ENCODE measurements at regions not wholly inside any gene's neighbourhood (a gene's known extent, or its start where the extent isn't known, plus 50 kb on each side); places are given as distances from the start of the nearest gene placed in this dataset.

- H3K27me3 ChIP-seq (ENCODE audit: control insufficient read depth in 2 of 2, insufficient read depth in 2 of 2, low read length in 2 of 2) = no peaks in the 10 kb centered on the region
- no peak for FAIRE-seq
- H2AFZ ChIP-seq (ENCODE audit: low read depth, low read length) = no peak overlapping the region
- dilution Hi-C loops (cut with MboI; ENCODE audit: extremely low pct_ligation_motif_present, low sequenced_read_pairs) = no loop called here
- H3K4me2 ChIP-seq (ENCODE audit: insufficient read depth, low read length) = no peak overlapping the region
- H3K9ac ChIP-seq (replicated peaks; ENCODE audit: extremely low read depth, insufficient read depth, low read length) = no peak overlapping the region
- no peak overlapping the region for H3K27ac ChIP-seq (ENCODE audit: insufficient read depth, low read depth, low read length)
- no peak overlapping the region for H3K4me3 ChIP-seq (replicated peaks in 1 of 3; ENCODE audit: insufficient read depth in 1 of 3, low read depth in 1 of 3, low read length in 3 of 3)
- CTCF ChIA-PET = interaction anchor here (1.3 kb wide), 1 partner anchor 51 kb away, joined by 3 read pairs; no protein-coding TSS in a partner anchor
- POLR2A ChIA-PET = no interaction called here
- H3K4me1 ChIP-seq (ENCODE audit: control insufficient read depth, extremely low read depth, insufficient read depth, low read length) = no peaks in the 10 kb centered on the region
- intact Hi-C loops (cut with micrococcal nuclease) = no loop called here
- no peaks in the 10 kb centered on the region for H3K9me3 ChIP-seq (replicated peaks; ENCODE audit: control insufficient read depth, insufficient read depth, low read length)
- no TSS peak for BruUV-seq (replicated peaks)
- no peak for DNase-seq (ENCODE audit: low read depth, low spot score)
- no peaks in the 10 kb centered on the region for H4K20me1 ChIP-seq (replicated peaks; ENCODE audit: control insufficient read depth, extremely low read depth, insufficient read depth, low read length)
- no peaks in the 10 kb centered on the region for H3K36me3 ChIP-seq (ENCODE audit: control insufficient read depth in 2 of 2, extremely low read depth in 1 of 2, insufficient read depth in 2 of 2, low read length in 2 of 2)
- TF ChIP-seq JUN (IDR thresholded peaks at IDR 0.05; ENCODE audit: borderline replicate concordance, insufficient read depth, insufficient read length, low read depth) (no peak), FOS (IDR thresholded peaks at IDR 0.05; ENCODE audit: borderline replicate concordance, insufficient read depth, low read length) (no peak), POLR2A (IDR thresholded peaks at IDR 0.05; ENCODE audit: low read depth, low read length) (no peak), EZH2 (IDR thresholded peaks at IDR 0.05; ENCODE audit: borderline replicate concordance, low read depth, low read length, severe bottlenecking) (no peak), MYC (IDR thresholded peaks at IDR 0.05; ENCODE audit: low read depth, low read length) (no peak)
- TF ChIP-seq, protein P1, sequence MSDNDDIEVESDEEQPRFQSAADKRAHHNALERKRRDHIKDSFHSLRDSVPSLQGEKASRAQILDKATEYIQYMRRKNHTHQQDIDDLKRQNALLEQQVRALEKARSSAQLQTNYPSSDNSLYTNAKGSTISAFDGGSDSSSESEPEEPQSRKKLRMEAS (IDR thresholded peaks at IDR 0.05; ENCODE audit: insufficient read depth, insufficient read length) = no peak
- H3K79me2 ChIP-seq (ENCODE audit: control insufficient read depth, insufficient read depth, low read length) = no peaks in the 10 kb centered on the region
- H3K9me1 ChIP-seq (replicated peaks; ENCODE audit: control insufficient read depth, extremely low read depth, insufficient read depth, low read length) = no peaks in the 10 kb centered on the region
Observed at GRCh38 chr13:62040806-62041205, 625.2 kb upstream of the PCDH20 start.

GRCh38 chr13:62040078-62040477 lies 624.4 kb upstream of the PCDH20 start:
- no peak overlapping the region for H3K9ac ChIP-seq (replicated peaks; ENCODE audit: extremely low read depth, insufficient read depth, low read length)
- no peak overlapping the region for H2AFZ ChIP-seq (ENCODE audit: low read depth, low read length)
- BruUV-seq (replicated peaks) = no TSS peak
- CTCF ChIA-PET = no interaction called here
- no peak overlapping the region for H3K4me2 ChIP-seq (ENCODE audit: insufficient read depth, low read length)
- no peaks in the 10 kb centered on the region for H3K36me3 ChIP-seq (ENCODE audit: control insufficient read depth in 2 of 2, extremely low read depth in 1 of 2, insufficient read depth in 2 of 2, low read length in 2 of 2)
- POLR2A ChIA-PET = no interaction called here
- H3K9me1 ChIP-seq (replicated peaks; ENCODE audit: control insufficient read depth, extremely low read depth, insufficient read depth, low read length) = no peaks in the 10 kb centered on the region
- no peaks in the 10 kb centered on the region for H3K79me2 ChIP-seq (ENCODE audit: control insufficient read depth, insufficient read depth, low read length)
- H3K27me3 ChIP-seq (ENCODE audit: control insufficient read depth in 2 of 2, insufficient read depth in 2 of 2, low read length in 2 of 2) = no peaks in the 10 kb centered on the region
- intact Hi-C loops (cut with micrococcal nuclease) (no loop called here), dilution Hi-C loops (cut with MboI; ENCODE audit: extremely low pct_ligation_motif_present, low sequenced_read_pairs) (no loop called here)
- no peak for DNase-seq (ENCODE audit: low read depth, low spot score)
- H3K4me1 ChIP-seq (ENCODE audit: control insufficient read depth, extremely low read depth, insufficient read depth, low read length) = no peaks in the 10 kb centered on the region
- no peak overlapping the region for H3K4me3 ChIP-seq (replicated peaks in 1 of 3; ENCODE audit: insufficient read depth in 1 of 3, low read depth in 1 of 3, low read length in 3 of 3)
- no peak for TF ChIP-seq CTCF (IDR thresholded peaks at IDR 0.05; ENCODE audit: extremely low read depth in 1 of 2, insufficient read depth in 1 of 2, low read depth in 1 of 2, low read length in 2 of 2)
- no peak for TF ChIP-seq EZH2 (IDR thresholded peaks at IDR 0.05; ENCODE audit: borderline replicate concordance, low read depth, low read length, severe bottlenecking)
- TF ChIP-seq POLR2AphosphoS5 (IDR thresholded peaks at IDR 0.05; ENCODE audit: insufficient read depth, low read depth, low read length) = no peak
- no peak for TF ChIP-seq MYC (IDR thresholded peaks at IDR 0.05; ENCODE audit: low read depth, low read length)
- TF ChIP-seq, protein P1 (IDR thresholded peaks at IDR 0.05; ENCODE audit: insufficient read depth, insufficient read length) = no peak
- TF ChIP-seq JUN (IDR thresholded peaks at IDR 0.05; ENCODE audit: borderline replicate concordance, insufficient read depth, insufficient read length, low read depth) = no peak
- no peak for TF ChIP-seq GATA2 (IDR thresholded peaks at IDR 0.05; ENCODE audit: insufficient read depth, insufficient read length, low read depth, low read length)
- TF ChIP-seq POLR2A (IDR thresholded peaks at IDR 0.05; ENCODE audit: low read depth, low read length) = no peak
- no peak for TF ChIP-seq FOS (IDR thresholded peaks at IDR 0.05; ENCODE audit: borderline replicate concordance, insufficient read depth, low read length)
- H3K9me3 ChIP-seq (replicated peaks; ENCODE audit: control insufficient read depth, insufficient read depth, low read length) = no peaks in the 10 kb centered on the region
- FAIRE-seq = no peak
- no peaks in the 10 kb centered on the region for H4K20me1 ChIP-seq (replicated peaks; ENCODE audit: control insufficient read depth, extremely low read depth, insufficient read depth, low read length)
- no peak overlapping the region for H3K27ac ChIP-seq (ENCODE audit: insufficient read depth, low read depth, low read length)

All from endothelial cell of umbilical vein (primary cell).